OCI-LY1 (cell line): ENCODE measurements at regions not wholly inside any gene's neighbourhood (a gene's known extent, or its start where the extent isn't known, plus 50 kb on each side); places are given as distances from the start of the nearest gene placed in this dataset.
"Not testable (repeated sequence)": the region's sequence is repeated elsewhere in the genome, so short reads cannot be mapped to it uniquely, and the experiment has no call there.

ENCODE experiments used
- H2AFZ ChIP-seq: fragments of 200-600 bp; sonication (generic), shearing (Covaris generic); 2 replicates; pipeline ENCODE4 v1.6.0; 2014; ENCODE audit warnings: antibody characterized with exemption, mild to moderate bottlenecking, low read length
- H3F3A ChIP-seq: fragments of 200-600 bp; sonication (generic), shearing (Covaris generic); 2 replicates; pipeline ENCODE4 v1.6.0; 2014; ENCODE audit warnings: mild to moderate bottlenecking, antibody characterized with exemption, low read length, moderate library complexity; ENCODE audit not compliant: insufficient read depth
- H3K27ac ChIP-seq: fragments of 200-600 bp; sonication (generic); 2 replicates; pipeline ENCODE4 v1.5.1; 2014; ENCODE audit warnings: low read length, mixed run types, mild to moderate bottlenecking, low read depth; ENCODE audit not compliant: poor library complexity, severe bottlenecking
- H3K27me3 ChIP-seq: fragments of 200-600 bp; sonication (generic); 2 replicates; pipeline ENCODE4 v1.6.0; 2014; ENCODE audit warnings: antibody characterized with exemption, mild to moderate bottlenecking, low read length, moderate library complexity; ENCODE audit not compliant: insufficient read depth
- H3K36me3 ChIP-seq: fragments of 200-600 bp; sonication (generic); 2 replicates; pipeline ENCODE4 v1.6.1; 2014; ENCODE audit warnings: mild to moderate bottlenecking, antibody characterized with exemption, low read length, moderate library complexity, mixed read lengths; ENCODE audit not compliant: insufficient read depth
- H3K4me1 ChIP-seq: fragments of 200-600 bp; sonication (generic); 2 replicates; pipeline ENCODE4 v1.5.1; 2014; ENCODE audit warnings: mild to moderate bottlenecking, low read length, moderate library complexity; ENCODE audit not compliant: insufficient read depth, severe bottlenecking
- H3K4me2 ChIP-seq: fragments of 200-600 bp; sonication (generic), shearing (Covaris generic); 2 replicates; pipeline ENCODE4 v1.6.1; 2014; ENCODE audit warnings: low read length
- H3K4me3 ChIP-seq: fragments of 200-600 bp; sonication (generic); 2 replicates; pipeline ENCODE4 v1.5.1; 2014; ENCODE audit warnings: low read length, low read depth, mild to moderate bottlenecking, mixed read lengths; ENCODE audit not compliant: poor library complexity, severe bottlenecking
- H3K79me2 ChIP-seq: fragments of 200-600 bp; shearing (Covaris generic); 2 replicates; pipeline ENCODE4 v1.6.1; 2016; ENCODE audit warnings: mixed run types, low read length, mixed read lengths; ENCODE audit not compliant: insufficient read depth
- H3K9ac ChIP-seq: fragments of 200-600 bp; sonication (generic), shearing (Covaris generic); 2 replicates; pipeline ENCODE4 v1.6.1; 2014; ENCODE audit warnings: mild to moderate bottlenecking, low read length, mixed read lengths
- H3K9me2 ChIP-seq: fragments of 200-600 bp; sonication (generic), shearing (Covaris generic); 2 replicates; pipeline ENCODE4 v1.6.1; 2014; ENCODE audit warnings: low read depth, mild to moderate bottlenecking, low read length, mixed read lengths
- H3K9me3 ChIP-seq: fragments of 200-600 bp; shearing (Covaris generic); 2 replicates; pipeline ENCODE4 v1.6.1; 2014; ENCODE audit warnings: low read length, mixed read lengths
- H4K20me1 ChIP-seq: fragments of 200-600 bp; sonication (generic), shearing (Covaris generic); 2 replicates; pipeline ENCODE4 v1.6.0; 2016; ENCODE audit warnings: mild to moderate bottlenecking, low read length; ENCODE audit not compliant: insufficient read depth
- EZH2 ChIP-seq: fragments of 200-600 bp; sonication (generic), shearing (Covaris generic); IDR thresholded peaks from 2 replicates; pipeline ENCODE4 v1.8.0; 2017; ENCODE audit warnings: borderline replicate concordance, mixed run types, mild to moderate bottlenecking, antibody characterized with exemption, low read length, moderate library complexity, mixed read lengths
- TF ChIP-seq, protein P1 (sequence below): fragments of 200-600 bp; sonication (generic), shearing (Covaris generic); IDR thresholded peaks from 2 replicates; pipeline ENCODE4 v1.5.1; 2017; ENCODE audit warnings: mild to moderate bottlenecking, antibody characterized with exemption, low read length, moderate library complexity, mixed read lengths

DNA sequence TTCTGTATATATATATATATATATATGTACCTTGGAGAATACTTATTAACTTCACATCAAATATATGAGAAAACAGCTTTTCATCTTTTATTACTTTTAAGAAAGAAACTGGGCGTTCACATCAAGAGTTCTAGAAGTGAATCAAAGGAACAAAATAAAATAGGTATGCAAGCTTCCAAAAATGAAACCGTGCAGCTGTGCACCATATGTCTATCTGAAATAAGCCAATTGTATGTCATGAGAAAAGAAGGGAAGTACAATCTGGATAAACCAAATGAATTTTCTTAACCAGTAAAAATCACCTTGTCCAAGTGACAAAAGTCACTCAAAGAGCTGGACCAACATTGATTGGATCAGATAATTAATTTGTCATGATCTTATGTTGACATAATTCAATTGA is 405.4 kb upstream of the TECRL start:
- H3K27me3 ChIP-seq: no peaks in the 10 kb centered on the region
- no peaks in the 10 kb centered on the region for H3K4me1 ChIP-seq
- no peaks in the 10 kb centered on the region for H3K9me3 ChIP-seq
- H3K36me3 ChIP-seq: no peaks in the 10 kb centered on the region
- no peaks in the 10 kb centered on the region for H3F3A ChIP-seq
- H3K4me2 ChIP-seq: no peak overlapping the region
- H3K79me2 ChIP-seq: no peaks in the 10 kb centered on the region
- H3K4me3 ChIP-seq: no peak overlapping the region
- no peak overlapping the region for H2AFZ ChIP-seq
- no peak for TF ChIP-seq EZH2
- TF ChIP-seq, protein P1, sequence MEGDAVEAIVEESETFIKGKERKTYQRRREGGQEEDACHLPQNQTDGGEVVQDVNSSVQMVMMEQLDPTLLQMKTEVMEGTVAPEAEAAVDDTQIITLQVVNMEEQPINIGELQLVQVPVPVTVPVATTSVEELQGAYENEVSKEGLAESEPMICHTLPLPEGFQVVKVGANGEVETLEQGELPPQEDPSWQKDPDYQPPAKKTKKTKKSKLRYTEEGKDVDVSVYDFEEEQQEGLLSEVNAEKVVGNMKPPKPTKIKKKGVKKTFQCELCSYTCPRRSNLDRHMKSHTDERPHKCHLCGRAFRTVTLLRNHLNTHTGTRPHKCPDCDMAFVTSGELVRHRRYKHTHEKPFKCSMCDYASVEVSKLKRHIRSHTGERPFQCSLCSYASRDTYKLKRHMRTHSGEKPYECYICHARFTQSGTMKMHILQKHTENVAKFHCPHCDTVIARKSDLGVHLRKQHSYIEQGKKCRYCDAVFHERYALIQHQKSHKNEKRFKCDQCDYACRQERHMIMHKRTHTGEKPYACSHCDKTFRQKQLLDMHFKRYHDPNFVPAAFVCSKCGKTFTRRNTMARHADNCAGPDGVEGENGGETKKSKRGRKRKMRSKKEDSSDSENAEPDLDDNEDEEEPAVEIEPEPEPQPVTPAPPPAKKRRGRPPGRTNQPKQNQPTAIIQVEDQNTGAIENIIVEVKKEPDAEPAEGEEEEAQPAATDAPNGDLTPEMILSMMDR: no peak
- H3K9ac ChIP-seq: no peak overlapping the region
- H3K27ac ChIP-seq: no peak overlapping the region
- H4K20me1 ChIP-seq: no peaks in the 10 kb centered on the region
- H3K9me2 ChIP-seq: no peaks in the 10 kb centered on the region

DNA sequence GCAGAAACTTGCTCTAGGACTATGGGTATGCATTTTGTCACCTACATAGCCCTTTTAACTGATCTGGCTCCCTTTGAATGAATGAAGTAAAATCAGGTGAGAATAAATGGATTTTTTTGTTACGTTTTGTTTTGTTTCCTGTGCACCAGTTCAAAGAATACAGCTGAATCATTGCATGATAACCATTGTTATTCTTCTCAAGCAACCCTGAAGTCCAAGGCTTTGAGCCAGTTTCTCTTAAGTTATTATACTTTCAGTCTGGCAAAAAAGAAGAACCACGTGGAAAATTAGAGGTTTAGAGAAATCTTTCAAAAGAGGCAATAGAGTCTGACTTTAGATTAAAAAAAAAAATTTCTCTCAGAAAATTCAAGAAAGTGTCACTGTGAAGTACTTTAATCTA is 398.6 kb upstream of the TECRL start:
- no peaks in the 10 kb centered on the region for H4K20me1 ChIP-seq
- H3F3A ChIP-seq: no peaks in the 10 kb centered on the region
- no peaks in the 10 kb centered on the region for H3K79me2 ChIP-seq
- H3K4me2 ChIP-seq: no peak overlapping the region
- no peak overlapping the region for H3K4me3 ChIP-seq
- H3K4me1 ChIP-seq: no peaks in the 10 kb centered on the region
- H2AFZ ChIP-seq: no peak overlapping the region
- H3K27ac ChIP-seq: no peak overlapping the region
- no peaks in the 10 kb centered on the region for H3K27me3 ChIP-seq
- TF ChIP-seq, protein P1: no peak
- no peak for TF ChIP-seq EZH2
- H3K9me2 ChIP-seq: no peaks in the 10 kb centered on the region
- H3K9me3 ChIP-seq: no peaks in the 10 kb centered on the region
- no peak overlapping the region for H3K9ac ChIP-seq
- no peaks in the 10 kb centered on the region for H3K36me3 ChIP-seq

DNA sequence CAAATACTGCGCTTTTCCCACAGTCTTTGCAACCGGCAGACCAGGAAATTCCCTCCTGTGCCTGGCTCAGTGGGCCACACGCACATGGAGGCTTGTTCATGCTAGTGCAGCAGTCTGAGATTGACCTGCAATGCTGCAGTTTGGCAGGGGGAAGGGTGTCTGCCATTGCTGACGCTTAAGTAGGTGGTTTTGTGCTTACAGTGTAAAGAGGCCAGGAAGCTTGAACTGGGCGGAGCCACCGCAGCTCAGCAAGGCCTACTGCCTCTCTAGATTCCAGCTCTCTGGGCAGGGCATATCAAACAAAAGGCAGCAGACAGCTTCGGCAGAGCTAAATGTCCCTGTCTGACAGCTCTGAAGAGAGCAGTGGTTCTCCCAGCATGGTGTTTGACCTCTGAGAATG is 390.5 kb upstream of the TECRL start:
- no peaks in the 10 kb centered on the region for H3K79me2 ChIP-seq
- no peak for TF ChIP-seq EZH2
- TF ChIP-seq, protein P1: no peak

DNA sequence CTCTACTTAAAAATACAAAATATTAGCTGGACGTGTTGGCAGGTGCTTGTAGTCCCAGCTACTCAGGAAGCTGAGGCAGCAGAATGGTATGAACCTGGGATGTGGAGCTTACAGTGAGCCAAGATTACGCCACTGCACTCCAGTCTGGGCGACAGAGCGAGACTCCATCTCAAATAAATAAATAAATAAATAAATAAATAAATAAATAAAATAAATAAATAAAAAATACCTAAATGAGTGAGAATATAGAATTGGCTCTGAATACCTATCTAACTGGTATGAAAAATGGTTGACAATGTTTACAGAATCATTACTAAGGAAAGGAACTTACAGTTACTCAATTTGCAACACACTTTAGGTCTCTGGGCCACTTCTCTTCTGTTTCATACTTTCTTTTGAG is 389.6 kb upstream of the TECRL start:
- H3K9ac ChIP-seq, H3K36me3 ChIP-seq, H3F3A ChIP-seq, H4K20me1 ChIP-seq, H3K4me3 ChIP-seq, H2AFZ ChIP-seq, H3K27ac ChIP-seq, H3K27me3 ChIP-seq, H3K9me3 ChIP-seq, H3K4me1 ChIP-seq, H3K79me2 ChIP-seq, H3K4me2 ChIP-seq, H3K9me2 ChIP-seq: not testable (repeated sequence)

More for the DNA sequence above, 390.5 kb upstream of the TECRL start:
- Histone ChIP-seq H3K4me1 (no peaks in the 10 kb centered on the region), H3K9ac (no peak overlapping the region), H3K9me3 (no peaks in the 10 kb centered on the region), H3F3A (no peaks in the 10 kb centered on the region), H3K4me3 (no peak overlapping the region), H4K20me1 (no peaks in the 10 kb centered on the region), H3K4me2 (no peak overlapping the region), H2AFZ (no peak overlapping the region), H3K9me2 (no peaks in the 10 kb centered on the region), H3K27ac (no peak overlapping the region), H3K27me3 (no peaks in the 10 kb centered on the region), H3K36me3 (no peaks in the 10 kb centered on the region)
